Activated CD8-positive, alpha-beta T cell treated with anti-CD3 and anti-CD28 coated beads for 36 hours (primary cell): ENCODE measurements at regions not wholly inside any gene's neighbourhood (a gene's known extent, or its start where the extent isn't known, plus 50 kb on each side); places are given as distances from the start of the nearest gene placed in this dataset.

Source experiments
- ATAC-seq: fragments of 200-7000 bp; cut with Tn5 transposase; one replicate; pipeline ENCODE4 v1.10.0; 2021; ENCODE audit warnings: mild to moderate bottlenecking, moderate library complexity
- CTCF ChIA-PET: fragments of 350-600 bp; sonication (Branson Sonifier 250); formaldehyde crosslinking; loops from one replicate; lab custom pipeline; 2021; ENCODE audit warnings: antibody characterized with exemption; lab: Charles Lee
- POLR2A ChIA-PET: fragments of 350-600 bp; sonication (Branson Sonifier 250); formaldehyde crosslinking; loops from one replicate; lab custom pipeline; 2021; ENCODE audit warnings: antibody characterized with exemption; lab: Charles Lee
- DNase-seq: peaks from one replicate; pipeline ENCODE4 v3.0.0-alpha.2; 2020
- H3K27ac Mint-ChIP-seq: one replicate; pipeline ENCODE4 v1.8.0; 2021; ENCODE audit warnings: mild to moderate bottlenecking, mixed read lengths
- H3K27me3 Mint-ChIP-seq: one replicate; pipeline ENCODE4 v1.8.0; 2021; ENCODE audit warnings: mixed read lengths
- H3K36me3 Mint-ChIP-seq: one replicate; pipeline ENCODE4 v1.8.0; 2021; ENCODE audit warnings: low read depth, mixed read lengths
- H3K4me1 Mint-ChIP-seq: one replicate; pipeline ENCODE4 v1.8.0; 2021; ENCODE audit warnings: low read depth, mixed read lengths
- H3K4me3 Mint-ChIP-seq: one replicate; pipeline ENCODE4 v1.8.0; 2021; ENCODE audit warnings: mild to moderate bottlenecking, moderate library complexity, mixed read lengths
- H3K9me3 Mint-ChIP-seq: one replicate; pipeline ENCODE4 v1.8.0; 2021; ENCODE audit warnings: mixed read lengths
- intact Hi-C: fragments of 100-400 bp; cut with micrococcal nuclease; formaldehyde crosslinking; loops from one replicate; pipeline ENCODE4 v1.10.0; 2022
- TF ChIP-seq, protein P1 (sequence below): fragments of 200-600 bp; IDR thresholded peaks from one replicate; pipeline ENCODE4 v1.8.0; 2022; ENCODE audit warnings: antibody characterized with exemption, mild to moderate bottlenecking

DNA sequence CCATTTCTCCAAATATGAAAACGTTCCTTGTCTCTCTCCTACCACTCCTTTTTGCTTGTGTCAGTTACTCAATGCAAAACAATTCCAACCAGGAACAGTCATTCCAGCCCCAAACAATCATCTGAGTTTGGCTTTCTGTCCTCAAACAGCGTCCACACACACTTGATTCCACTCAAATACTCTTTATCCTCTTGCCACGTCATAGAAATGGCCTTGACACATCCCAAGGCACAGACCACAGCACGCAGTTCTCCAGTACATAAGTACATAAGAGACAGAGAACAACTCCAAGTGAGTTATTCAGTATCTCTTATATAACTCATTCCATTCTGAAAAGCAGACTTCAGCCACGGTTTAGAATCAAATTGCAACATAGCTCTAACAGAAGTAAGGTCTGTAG is 299.2 kb downstream of the RPS29 start:
- H3K36me3 Mint-ChIP-seq = no peaks in the 10 kb centered on the region
- H3K4me1 Mint-ChIP-seq = no peaks in the 10 kb centered on the region
- H3K27ac Mint-ChIP-seq = no peak overlapping the region
- no peak for DNase-seq
- ATAC-seq = no peak
- intact Hi-C loops = no loop called here
- ChIA-PET CTCF (no interaction called here), POLR2A (interaction anchor here (0.6 kb wide), 1 partner anchor 405 kb away, joined by 3 read pairs; no protein-coding TSS in a partner anchor)
- peaks cover 2% of the 10 kb centered on the region for H3K27me3 Mint-ChIP-seq
- no peak overlapping the region for H3K4me3 Mint-ChIP-seq
- H3K9me3 Mint-ChIP-seq = no peaks in the 10 kb centered on the region
- TF ChIP-seq, protein P1, sequence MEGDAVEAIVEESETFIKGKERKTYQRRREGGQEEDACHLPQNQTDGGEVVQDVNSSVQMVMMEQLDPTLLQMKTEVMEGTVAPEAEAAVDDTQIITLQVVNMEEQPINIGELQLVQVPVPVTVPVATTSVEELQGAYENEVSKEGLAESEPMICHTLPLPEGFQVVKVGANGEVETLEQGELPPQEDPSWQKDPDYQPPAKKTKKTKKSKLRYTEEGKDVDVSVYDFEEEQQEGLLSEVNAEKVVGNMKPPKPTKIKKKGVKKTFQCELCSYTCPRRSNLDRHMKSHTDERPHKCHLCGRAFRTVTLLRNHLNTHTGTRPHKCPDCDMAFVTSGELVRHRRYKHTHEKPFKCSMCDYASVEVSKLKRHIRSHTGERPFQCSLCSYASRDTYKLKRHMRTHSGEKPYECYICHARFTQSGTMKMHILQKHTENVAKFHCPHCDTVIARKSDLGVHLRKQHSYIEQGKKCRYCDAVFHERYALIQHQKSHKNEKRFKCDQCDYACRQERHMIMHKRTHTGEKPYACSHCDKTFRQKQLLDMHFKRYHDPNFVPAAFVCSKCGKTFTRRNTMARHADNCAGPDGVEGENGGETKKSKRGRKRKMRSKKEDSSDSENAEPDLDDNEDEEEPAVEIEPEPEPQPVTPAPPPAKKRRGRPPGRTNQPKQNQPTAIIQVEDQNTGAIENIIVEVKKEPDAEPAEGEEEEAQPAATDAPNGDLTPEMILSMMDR = no peak

DNA sequence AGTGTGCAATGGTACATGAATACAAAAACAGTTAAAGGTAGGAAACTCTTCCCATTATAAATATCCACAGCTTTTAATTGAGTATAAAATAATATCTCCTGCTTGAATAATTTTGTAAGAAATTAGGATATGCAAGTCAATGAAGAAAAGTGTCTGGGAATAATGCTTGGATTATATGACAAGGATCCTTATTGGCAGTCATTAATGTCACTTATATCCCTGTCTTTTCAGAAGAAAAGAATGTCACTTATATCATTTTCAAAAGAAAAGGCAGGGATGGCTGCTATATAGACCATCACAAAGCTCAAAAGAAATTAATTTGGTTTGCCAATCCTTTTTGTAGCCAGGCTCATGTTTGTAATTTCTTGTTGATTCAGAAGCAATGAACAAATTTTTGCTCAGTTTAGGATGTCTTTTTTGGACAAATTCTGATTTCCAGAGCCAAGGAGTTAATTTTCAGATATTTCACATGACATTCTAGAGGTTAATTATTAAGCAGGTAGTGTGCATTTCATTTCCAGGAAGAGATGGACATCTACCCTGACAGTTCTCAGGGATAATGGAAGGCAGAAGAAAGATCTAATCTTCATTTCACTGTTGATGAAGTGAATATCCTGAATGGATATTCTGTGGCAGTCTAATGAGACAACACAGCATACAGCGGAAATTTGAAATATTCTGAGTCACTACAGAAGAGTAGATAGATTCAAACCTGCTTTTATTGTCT is 299.8 kb downstream of the RPS29 start:
- Mint-ChIP-seq H3K27ac (no peak overlapping the region), H3K4me3 (no peak overlapping the region), H3K4me1 (no peaks in the 10 kb centered on the region), H3K9me3 (no peaks in the 10 kb centered on the region), H3K36me3 (no peaks in the 10 kb centered on the region), H3K27me3 (peaks cover 2% of the 10 kb centered on the region)
- TF ChIP-seq, protein P1 = no peak
- DNase-seq (no peak), ATAC-seq (no peak)
- intact Hi-C loops = no loop called here
- CTCF ChIA-PET = interaction anchor here (2.0 kb wide), 1 partner anchor 10 kb away, joined by 4 read pairs; no protein-coding TSS in a partner anchor
- POLR2A ChIA-PET = interaction anchor here (0.6 kb wide), 1 partner anchor 406 kb away, joined by 3 read pairs; no protein-coding TSS in a partner anchor

GRCh38 chr14:49280566-49280965 is 305.6 kb downstream of the RPS29 start:
- Mint-ChIP-seq H3K36me3 (no peaks in the 10 kb centered on the region), H3K27me3 (no peaks in the 10 kb centered on the region), H3K9me3 (no peaks in the 10 kb centered on the region), H3K4me3 (no peak overlapping the region), H3K4me1 (no peaks in the 10 kb centered on the region), H3K27ac (no peak overlapping the region)
- ChIA-PET CTCF (no interaction called here), POLR2A (no interaction called here)
- TF ChIP-seq, protein P1 = no peak
- DNase-seq (no peak), ATAC-seq (no peak)
- intact Hi-C loops = no loop called here

DNA sequence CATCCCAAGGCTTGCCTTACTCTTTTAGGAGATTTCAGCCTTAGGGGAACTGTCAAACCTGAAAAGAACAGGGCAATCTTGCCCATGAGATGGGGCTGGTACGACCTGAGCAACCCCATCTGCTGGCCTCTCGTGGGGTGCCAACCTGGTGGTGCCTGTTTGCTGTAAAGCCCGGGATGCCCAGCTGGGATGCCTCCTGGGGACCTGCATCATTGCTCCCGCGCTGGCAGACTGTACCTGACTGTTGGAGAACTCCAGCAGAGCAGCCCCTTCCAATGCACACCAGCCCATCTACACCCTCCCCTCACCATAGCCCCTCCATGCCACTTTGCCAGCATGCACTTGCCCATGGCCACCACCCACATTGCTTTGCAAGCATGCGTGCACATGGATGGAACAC is 335.7 kb downstream of the RPS29 start:
- no peak for ATAC-seq
- DNase-seq = no peak
- CTCF ChIA-PET = no interaction called here
- Mint-ChIP-seq H3K27ac (no peak overlapping the region), H3K4me1 (no peaks in the 10 kb centered on the region), H3K27me3 (peaks cover 7% of the 10 kb centered on the region), H3K9me3 (no peaks in the 10 kb centered on the region), H3K36me3 (no peaks in the 10 kb centered on the region), H3K4me3 (no peak overlapping the region)
- POLR2A ChIA-PET = no interaction called here
- intact Hi-C loops = no loop called here
- TF ChIP-seq, protein P1 = no peak

- DNase-seq (no peak), ATAC-seq (no peak)
- ChIA-PET POLR2A (no interaction called here), CTCF (no interaction called here)
- TF ChIP-seq, protein P1 = no peak
- H3K36me3 Mint-ChIP-seq = no peaks in the 10 kb centered on the region
- no peaks in the 10 kb centered on the region for H3K9me3 Mint-ChIP-seq
- H3K27me3 Mint-ChIP-seq = peaks cover 10% of the 10 kb centered on the region
- no peaks in the 10 kb centered on the region for H3K4me1 Mint-ChIP-seq
- no peak overlapping the region for H3K4me3 Mint-ChIP-seq
- intact Hi-C loops = no loop called here
- no peak overlapping the region for H3K27ac Mint-ChIP-seq
Measured at GRCh38 chr14:49250109-49250508, 336.1 kb downstream of the RPS29 start.
